HepG2 (cell line): ENCODE measurements at regions not wholly inside any gene's neighbourhood (a gene's known extent, or its start where the extent isn't known, plus 50 kb on each side); places are given as distances from the start of the nearest gene placed in this dataset.

ENCODE experiments used
- DNMT1 ChIP-seq: sonication (generic); formaldehyde crosslinking; IDR thresholded peaks from 2 replicates; pipeline ENCODE4 v1.5.1; 2020; ENCODE audit warnings: mild to moderate bottlenecking, missing genetic modification reagents
- TAF1 ChIP-seq: sonication (generic); formaldehyde crosslinking; IDR thresholded peaks from 2 replicates; pipeline ENCODE4 v1.4.0; 2020; ENCODE audit warnings: missing genetic modification reagents
- ZMYM3 ChIP-seq: sonication (generic); formaldehyde crosslinking; IDR thresholded peaks from 2 replicates; pipeline ENCODE4 v1.5.1; 2020; ENCODE audit warnings: mild to moderate bottlenecking, missing genetic modification reagents

GRCh38 chr19:28234637-28235036 lies 978.3 kb downstream of the UQCRFS1 start:
- TF ChIP-seq DNMT1 (CRISPR knock-in tag) (no peak), ZMYM3 (CRISPR knock-in tag) (no peak), TAF1 (no peak)
